ENCODE measurements at regions not wholly inside any gene's neighbourhood (a gene's known extent, or its start where the extent isn't known, plus 50 kb on each side); places are given as distances from the start of the nearest gene placed in this dataset.

DNA sequence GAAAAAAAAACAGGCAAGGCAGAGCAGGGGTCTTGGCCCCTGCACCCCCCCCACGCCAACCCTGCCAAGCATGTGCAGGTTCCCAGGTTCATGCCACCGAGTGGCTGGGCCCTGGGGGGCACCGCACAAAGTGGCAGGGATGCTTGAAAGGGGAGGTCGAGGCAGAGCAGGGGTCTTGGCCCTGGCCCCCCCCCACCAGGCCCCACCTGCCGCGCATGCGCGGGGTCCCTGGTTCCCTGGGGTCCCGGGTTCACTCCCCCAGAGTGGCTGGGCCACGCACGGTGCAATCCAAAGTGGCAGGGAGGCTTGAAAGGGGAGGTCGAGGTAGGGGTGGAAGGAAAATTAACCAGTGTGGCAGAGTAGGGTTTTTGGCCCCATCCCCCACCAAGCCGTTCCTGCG lies 312.2 kb downstream of the ALG10 start:
- Histone ChIP-seq H3K27ac (ENCODE audit: extremely low read depth, low read depth, low read length) (no peak overlapping the region), H3K36me3 (ENCODE audit: control insufficient read depth in 2 of 2, insufficient read depth in 1 of 2, low read length in 2 of 2) (no peaks in the 10 kb centered on the region), H3K4me1 (ENCODE audit: control insufficient read depth, insufficient read depth, low read length) (no peaks in the 10 kb centered on the region), H3K9me3 (ENCODE audit: control insufficient read depth, insufficient read depth, low read depth, low read length) (no peaks in the 10 kb centered on the region), H3K4me3 (ENCODE audit: low read depth, low read length) (no peak overlapping the region)
- POLR2A ChIA-PET = no interaction called here
- TF ChIP-seq GLIS2 (tag by site-specific recombination; IDR thresholded peaks at IDR 0.05) (peak; percentile 4; the same call in 1 of the 2 replicates), ZNF10 (tag by site-specific recombination; IDR thresholded peaks at IDR 0.05) (no peak)
- CTCF ChIA-PET = no interaction called here

DNA sequence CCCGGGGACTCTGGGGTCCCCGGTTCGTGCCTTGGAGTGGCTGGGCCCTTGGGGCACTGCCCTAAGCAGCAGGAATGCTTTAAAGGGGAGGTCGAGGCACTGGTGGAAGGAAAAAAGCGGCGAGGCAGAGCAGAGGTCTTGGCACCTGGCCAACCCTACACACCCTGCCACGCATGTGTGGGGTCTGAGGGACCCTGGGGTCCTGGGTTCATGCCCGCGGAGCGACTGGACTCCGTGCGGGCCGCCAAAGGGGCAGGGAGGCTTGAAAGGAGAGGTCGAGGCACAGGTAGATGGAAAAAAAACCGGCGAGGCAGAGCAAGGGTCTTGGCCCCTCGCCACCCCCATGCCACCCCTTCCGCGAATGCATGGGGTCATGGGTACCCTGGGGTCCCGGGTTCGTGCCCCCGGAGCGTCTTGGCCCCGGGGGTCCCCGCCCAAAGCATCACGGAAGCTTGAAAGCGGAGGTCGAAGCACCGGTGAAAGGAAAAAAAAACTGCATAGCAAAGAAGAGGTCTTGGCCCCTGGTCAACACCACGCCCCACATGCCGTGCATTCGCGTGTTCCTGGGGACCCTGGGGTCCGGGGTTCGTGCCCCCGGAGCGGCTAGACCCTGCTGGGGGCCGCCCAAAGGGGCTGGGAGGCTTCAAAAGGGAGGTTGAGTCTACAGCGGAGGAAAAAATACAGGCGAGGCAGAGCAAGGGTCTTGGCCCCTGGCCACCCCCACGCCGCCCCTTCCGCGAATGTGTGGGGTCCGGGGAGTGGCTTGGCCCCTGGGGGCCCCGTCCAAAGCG lies 312.9 kb downstream of the ALG10 start:
- ChIA-PET POLR2A (no interaction called here), CTCF (no interaction called here)
- no peak for TF ChIP-seq ZNF426 (tag by site-specific recombination; IDR thresholded peaks at IDR 0.05)
- TF ChIP-seq, protein P1, sequence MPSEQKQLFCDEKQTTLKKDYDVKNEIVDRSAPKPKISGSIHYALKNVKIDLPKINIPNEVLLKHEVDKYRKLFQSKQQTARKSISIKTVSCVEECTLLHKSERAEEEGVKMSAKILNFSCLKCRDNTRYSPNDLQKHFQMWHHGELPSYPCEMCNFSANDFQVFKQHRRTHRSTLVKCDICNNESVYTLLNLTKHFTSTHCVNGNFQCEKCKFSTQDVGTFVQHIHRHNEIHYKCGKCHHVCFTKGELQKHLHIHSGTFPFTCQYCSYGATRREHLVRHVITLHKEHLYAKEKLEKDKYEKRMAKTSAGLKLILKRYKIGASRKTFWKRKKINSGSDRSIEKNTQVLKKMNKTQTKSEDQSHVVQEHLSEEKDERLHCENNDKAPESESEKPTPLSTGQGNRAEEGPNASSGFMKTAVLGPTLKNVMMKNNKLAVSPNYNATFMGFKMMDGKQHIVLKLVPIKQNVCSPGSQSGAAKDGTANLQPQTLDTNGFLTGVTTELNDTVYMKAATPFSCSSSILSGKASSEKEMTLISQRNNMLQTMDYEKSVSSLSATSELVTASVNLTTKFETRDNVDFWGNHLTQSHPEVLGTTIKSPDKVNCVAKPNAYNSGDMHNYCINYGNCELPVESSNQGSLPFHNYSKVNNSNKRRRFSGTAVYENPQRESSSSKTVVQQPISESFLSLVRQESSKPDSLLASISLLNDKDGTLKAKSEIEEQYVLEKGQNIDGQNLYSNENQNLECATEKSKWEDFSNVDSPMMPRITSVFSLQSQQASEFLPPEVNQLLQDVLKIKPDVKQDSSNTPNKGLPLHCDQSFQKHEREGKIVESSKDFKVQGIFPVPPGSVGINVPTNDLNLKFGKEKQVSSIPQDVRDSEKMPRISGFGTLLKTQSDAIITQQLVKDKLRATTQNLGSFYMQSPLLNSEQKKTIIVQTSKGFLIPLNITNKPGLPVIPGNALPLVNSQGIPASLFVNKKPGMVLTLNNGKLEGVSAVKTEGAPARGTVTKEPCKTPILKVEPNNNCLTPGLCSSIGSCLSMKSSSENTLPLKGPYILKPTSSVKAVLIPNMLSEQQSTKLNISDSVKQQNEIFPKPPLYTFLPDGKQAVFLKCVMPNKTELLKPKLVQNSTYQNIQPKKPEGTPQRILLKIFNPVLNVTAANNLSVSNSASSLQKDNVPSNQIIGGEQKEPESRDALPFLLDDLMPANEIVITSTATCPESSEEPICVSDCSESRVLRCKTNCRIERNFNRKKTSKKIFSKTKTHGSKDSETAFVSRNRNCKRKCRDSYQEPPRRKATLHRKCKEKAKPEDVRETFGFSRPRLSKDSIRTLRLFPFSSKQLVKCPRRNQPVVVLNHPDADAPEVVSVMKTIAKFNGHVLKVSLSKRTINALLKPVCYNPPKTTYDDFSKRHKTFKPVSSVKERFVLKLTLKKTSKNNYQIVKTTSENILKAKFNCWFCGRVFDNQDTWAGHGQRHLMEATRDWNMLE (tag by site-specific recombination; conservative IDR thresholded peaks at IDR 0.05; ENCODE audit: low read depth) = no peak
- TF ChIP-seq ZBTB7A (tag by site-specific recombination; IDR thresholded peaks at IDR 0.05; ENCODE audit: low read depth) = no peak
- no peak for TF ChIP-seq ZNF76 (tag by site-specific recombination; IDR thresholded peaks at IDR 0.05; ENCODE audit: borderline replicate concordance, low read depth)
- TF ChIP-seq, protein P2, sequence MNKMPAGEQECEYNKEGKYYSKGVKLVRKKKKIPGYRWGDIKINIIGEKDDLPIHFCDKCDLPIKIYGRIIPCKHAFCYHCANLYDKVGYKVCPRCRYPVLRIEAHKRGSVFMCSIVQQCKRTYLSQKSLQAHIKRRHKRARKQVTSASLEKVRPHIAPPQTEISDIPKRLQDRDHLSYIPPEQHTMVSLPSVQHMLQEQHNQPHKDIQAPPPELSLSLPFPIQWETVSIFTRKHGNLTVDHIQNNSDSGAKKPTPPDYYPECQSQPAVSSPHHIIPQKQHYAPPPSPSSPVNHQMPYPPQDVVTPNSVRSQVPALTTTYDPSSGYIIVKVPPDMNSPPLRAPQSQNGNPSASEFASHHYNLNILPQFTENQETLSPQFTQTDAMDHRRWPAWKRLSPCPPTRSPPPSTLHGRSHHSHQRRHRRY (tag by site-specific recombination; IDR thresholded peaks at IDR 0.05) = no peak
- TF ChIP-seq, protein P3, sequence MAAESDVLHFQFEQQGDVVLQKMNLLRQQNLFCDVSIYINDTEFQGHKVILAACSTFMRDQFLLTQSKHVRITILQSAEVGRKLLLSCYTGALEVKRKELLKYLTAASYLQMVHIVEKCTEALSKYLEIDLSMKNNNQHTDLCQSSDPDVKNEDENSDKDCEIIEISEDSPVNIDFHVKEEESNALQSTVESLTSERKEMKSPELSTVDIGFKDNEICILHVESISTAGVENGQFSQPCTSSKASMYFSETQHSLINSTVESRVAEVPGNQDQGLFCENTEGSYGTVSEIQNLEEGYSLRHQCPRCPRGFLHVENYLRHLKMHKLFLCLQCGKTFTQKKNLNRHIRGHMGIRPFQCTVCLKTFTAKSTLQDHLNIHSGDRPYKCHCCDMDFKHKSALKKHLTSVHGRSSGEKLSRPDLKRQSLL (tag by site-specific recombination; IDR thresholded peaks at IDR 0.05) = no peak
- no peak for TF ChIP-seq ZNF202 (tag by site-specific recombination; IDR thresholded peaks at IDR 0.05; ENCODE audit: borderline replicate concordance)
- no peak for TF ChIP-seq ZNF548 (tag by site-specific recombination; IDR thresholded peaks at IDR 0.05)
- no peaks in the 10 kb centered on the region for H3K4me1 ChIP-seq (ENCODE audit: control insufficient read depth, insufficient read depth, low read length)
- H3K4me3 ChIP-seq (ENCODE audit: low read depth, low read length) = no peak overlapping the region
- no peaks in the 10 kb centered on the region for H3K36me3 ChIP-seq (ENCODE audit: control insufficient read depth in 2 of 2, insufficient read depth in 1 of 2, low read length in 2 of 2)
- no peak overlapping the region for H3K27ac ChIP-seq (ENCODE audit: extremely low read depth, low read depth, low read length)
- no peaks in the 10 kb centered on the region for H3K9me3 ChIP-seq (ENCODE audit: control insufficient read depth, insufficient read depth, low read depth, low read length)

DNA sequence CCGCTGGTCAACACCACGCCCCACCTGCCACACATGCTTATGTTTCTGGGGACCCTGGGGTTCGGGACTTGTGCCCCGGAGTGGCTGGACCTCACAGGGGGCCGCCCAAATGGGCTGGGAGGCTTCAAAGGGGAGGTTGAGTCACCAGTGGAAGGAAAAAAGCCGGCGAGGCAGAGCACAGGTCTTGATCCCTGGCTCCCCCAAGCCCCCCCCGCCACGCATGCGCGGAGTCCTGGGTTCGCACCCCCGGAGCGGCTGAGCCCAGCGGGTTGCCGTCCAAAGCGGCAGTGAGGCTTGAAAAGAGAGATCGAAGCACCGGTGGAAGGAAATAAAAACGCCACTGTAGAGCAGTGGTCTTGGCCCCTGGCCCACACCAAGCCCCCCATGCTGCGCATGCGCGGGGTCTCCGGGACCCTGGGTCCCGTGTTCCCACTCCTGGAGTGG lies 313.5 kb downstream of the ALG10 start:
- Histone ChIP-seq H3K4me3 (ENCODE audit: low read depth, low read length) (no peak overlapping the region), H3K4me1 (ENCODE audit: control insufficient read depth, insufficient read depth, low read length) (no peaks in the 10 kb centered on the region), H3K9me3 (ENCODE audit: control insufficient read depth, insufficient read depth, low read depth, low read length) (no peaks in the 10 kb centered on the region), H3K36me3 (ENCODE audit: control insufficient read depth in 2 of 2, insufficient read depth in 1 of 2, low read length in 2 of 2) (no peaks in the 10 kb centered on the region), H3K27ac (ENCODE audit: extremely low read depth, low read depth, low read length) (no peak overlapping the region)
- ChIA-PET CTCF (no interaction called here), POLR2A (no interaction called here)
- peak; percentile 28 for TF ChIP-seq ZNF335 (tag by site-specific recombination; conservative IDR thresholded peaks at IDR 0.05)
- TF ChIP-seq, protein P4, sequence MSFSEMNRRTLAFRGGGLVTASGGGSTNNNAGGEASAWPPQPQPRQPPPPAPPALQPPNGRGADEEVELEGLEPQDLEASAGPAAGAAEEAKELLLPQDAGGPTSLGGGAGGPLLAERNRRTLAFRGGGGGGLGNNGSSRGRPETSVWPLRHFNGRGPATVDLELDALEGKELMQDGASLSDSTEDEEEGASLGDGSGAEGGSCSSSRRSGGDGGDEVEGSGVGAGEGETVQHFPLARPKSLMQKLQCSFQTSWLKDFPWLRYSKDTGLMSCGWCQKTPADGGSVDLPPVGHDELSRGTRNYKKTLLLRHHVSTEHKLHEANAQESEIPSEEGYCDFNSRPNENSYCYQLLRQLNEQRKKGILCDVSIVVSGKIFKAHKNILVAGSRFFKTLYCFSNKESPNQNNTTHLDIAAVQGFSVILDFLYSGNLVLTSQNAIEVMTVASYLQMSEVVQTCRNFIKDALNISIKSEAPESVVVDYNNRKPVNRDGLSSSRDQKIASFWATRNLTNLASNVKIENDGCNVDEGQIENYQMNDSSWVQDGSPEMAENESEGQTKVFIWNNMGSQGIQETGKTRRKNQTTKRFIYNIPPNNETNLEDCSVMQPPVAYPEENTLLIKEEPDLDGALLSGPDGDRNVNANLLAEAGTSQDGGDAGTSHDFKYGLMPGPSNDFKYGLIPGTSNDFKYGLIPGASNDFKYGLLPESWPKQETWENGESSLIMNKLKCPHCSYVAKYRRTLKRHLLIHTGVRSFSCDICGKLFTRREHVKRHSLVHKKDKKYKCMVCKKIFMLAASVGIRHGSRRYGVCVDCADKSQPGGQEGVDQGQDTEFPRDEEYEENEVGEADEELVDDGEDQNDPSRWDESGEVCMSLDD (tag by site-specific recombination; IDR thresholded peaks at IDR 0.05) = no peak
- TF ChIP-seq ZNF48 (tag by site-specific recombination; IDR thresholded peaks at IDR 0.05) = no peak
- no peak for TF ChIP-seq KLF10 (tag by site-specific recombination; IDR thresholded peaks at IDR 0.05)
- TF ChIP-seq ZIC2 (tag by site-specific recombination; IDR thresholded peaks at IDR 0.05) = peak; percentile 50
- TF ChIP-seq GLIS1 (tag by site-specific recombination; IDR thresholded peaks at IDR 0.05) = peak; percentile 78
- TF ChIP-seq TRIM28 (IDR thresholded peaks at IDR 0.05; ENCODE audit: borderline replicate concordance, low read length) = no peak
- TF ChIP-seq, protein P5, sequence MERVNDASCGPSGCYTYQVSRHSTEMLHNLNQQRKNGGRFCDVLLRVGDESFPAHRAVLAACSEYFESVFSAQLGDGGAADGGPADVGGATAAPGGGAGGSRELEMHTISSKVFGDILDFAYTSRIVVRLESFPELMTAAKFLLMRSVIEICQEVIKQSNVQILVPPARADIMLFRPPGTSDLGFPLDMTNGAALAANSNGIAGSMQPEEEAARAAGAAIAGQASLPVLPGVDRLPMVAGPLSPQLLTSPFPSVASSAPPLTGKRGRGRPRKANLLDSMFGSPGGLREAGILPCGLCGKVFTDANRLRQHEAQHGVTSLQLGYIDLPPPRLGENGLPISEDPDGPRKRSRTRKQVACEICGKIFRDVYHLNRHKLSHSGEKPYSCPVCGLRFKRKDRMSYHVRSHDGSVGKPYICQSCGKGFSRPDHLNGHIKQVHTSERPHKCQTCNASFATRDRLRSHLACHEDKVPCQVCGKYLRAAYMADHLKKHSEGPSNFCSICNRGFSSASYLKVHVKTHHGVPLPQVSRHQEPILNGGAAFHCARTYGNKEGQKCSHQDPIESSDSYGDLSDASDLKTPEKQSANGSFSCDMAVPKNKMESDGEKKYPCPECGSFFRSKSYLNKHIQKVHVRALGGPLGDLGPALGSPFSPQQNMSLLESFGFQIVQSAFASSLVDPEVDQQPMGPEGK (tag by site-specific recombination; IDR thresholded peaks at IDR 0.05) = peak; percentile 82
- no peak for TF ChIP-seq ZNF16 (tag by site-specific recombination; IDR thresholded peaks at IDR 0.05; ENCODE audit: low read depth)
